Sigmoid colon (tissue), 4 donors: ENCODE measurements at regions not wholly inside any gene's neighbourhood (a gene's known extent, or its start where the extent isn't known, plus 50 kb on each side); places are given as distances from the start of the nearest gene placed in this dataset.

Experiments used
- CTCF ChIP-seq, 4 experiments: fragments of 450-650 bp in 3 of 4; fragments of 200-600 bp in 1 of 4; IDR thresholded peaks; one replicate each; pipeline ENCODE4 v1.5.1; 2016 to 2019; ENCODE audit warnings: antibody characterized with exemption in 4 of 4, mild to moderate bottlenecking in 3 of 4, moderate library complexity in 2 of 4
- POLR2AphosphoS5 ChIP-seq, 4 donors: sonication (generic); formaldehyde crosslinking; IDR thresholded peaks; one replicate each; pipeline ENCODE4 v1.6.1; 2017; ENCODE audit warnings: antibody characterized with exemption in 4 of 4

DNA sequence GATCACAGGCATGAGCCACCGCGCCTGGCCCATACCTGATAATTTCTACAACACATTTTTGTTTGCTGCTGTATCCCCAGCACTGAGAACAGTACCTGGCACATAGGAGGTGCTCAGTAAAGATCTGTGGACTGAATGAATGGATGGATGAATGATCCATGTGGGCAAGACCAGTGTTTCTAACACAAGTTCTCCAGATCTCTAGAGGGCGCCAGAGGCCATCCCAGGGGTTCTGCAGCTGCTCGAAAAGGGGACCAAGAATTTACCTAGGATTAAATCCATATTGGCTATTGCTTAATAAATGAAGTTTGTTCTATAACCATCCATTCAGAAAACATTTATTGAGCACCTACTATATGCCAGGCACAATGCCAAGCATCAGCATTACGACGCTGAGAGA is 167.7 kb downstream of the ACTL8 start:
- TF ChIP-seq CTCF (IDR thresholded peaks at IDR 0.05): peak in 1 of 4 experiments; percentile 31
- TF ChIP-seq POLR2AphosphoS5 (IDR thresholded peaks at IDR 0.05): no peak
